Effector CD8-positive, alpha-beta T cell (primary cell): ENCODE measurements at regions not wholly inside any gene's neighbourhood (a gene's known extent, or its start where the extent isn't known, plus 50 kb on each side); places are given as distances from the start of the nearest gene placed in this dataset.
"Not testable (repeated sequence)": the region's sequence is repeated elsewhere in the genome, so short reads cannot be mapped to it uniquely, and the experiment has no call there.

Experiments used
- DNase-seq: peaks from one replicate; lab custom pipeline; 2025; lab: John Stamatoyannopoulos, UW

GRCh38 chr1:148357037-148357436 is 126.1 kb downstream of the PPIAL4G start:
- no peak for DNase-seq

- no peak for DNase-seq
Measured at GRCh38 chr1:148355976-148356375, 127.1 kb downstream of the PPIAL4G start.

GRCh38 chr1:148354913-148355308 is 128.2 kb downstream of the PPIAL4G start:
- no peak for DNase-seq

- no peak for DNase-seq
Measured at GRCh38 chr1:148354284-148354912, 128.7 kb downstream of the PPIAL4G start.

GRCh38 chr1:148353461-148354283 is 129.4 kb downstream of the PPIAL4G start:
- DNase-seq, result no peak

- no peak for DNase-seq
Measured at GRCh38 chr1:148352470-148353053, 130.5 kb downstream of the PPIAL4G start.

- no peak for DNase-seq
Measured at GRCh38 chr1:148347781-148348180, 135.3 kb downstream of the PPIAL4G start.

- peak; percentile 6 for DNase-seq
Measured at GRCh38 chr1:148345659-148346151, 137.4 kb downstream of the PPIAL4G start.

GRCh38 chr1:148344651-148345050 is 138.5 kb downstream of the PPIAL4G start:
- DNase-seq, result not testable (repeated sequence)

GRCh38 chr1:148341729-148342128 is 141.4 kb downstream of the PPIAL4G start:
- DNase-seq, result not testable (repeated sequence)

GRCh38 chr1:148336121-148336918 is 146.8 kb downstream of the PPIAL4G start:
- not testable (repeated sequence) for DNase-seq

GRCh38 chr1:148334339-148335130 is 148.6 kb downstream of the PPIAL4G start:
- peak; percentile 47 for DNase-seq

GRCh38 chr1:148333875-148334338 is 149.2 kb downstream of the PPIAL4G start:
- DNase-seq, result no peak

GRCh38 chr1:148328884-148329283 is 154.2 kb downstream of the PPIAL4G start:
- DNase-seq, result no peak

- DNase-seq, result not testable (repeated sequence)
Measured at GRCh38 chr1:148325031-148325430, 158.1 kb downstream of the PPIAL4G start.

- not testable (repeated sequence) for DNase-seq
Measured at GRCh38 chr1:148324465-148324864, 158.6 kb downstream of the PPIAL4G start.

- not testable (repeated sequence) for DNase-seq
Measured at GRCh38 chr1:148320079-148320478, 163.0 kb downstream of the PPIAL4G start.

GRCh38 chr1:148318904-148319242 is 164.2 kb downstream of the PPIAL4G start:
- DNase-seq, result no peak

- DNase-seq, result peak; percentile 24
Measured at GRCh38 chr1:148318123-148318903, 164.8 kb downstream of the PPIAL4G start.

- no peak for DNase-seq
Measured at GRCh38 chr1:148317288-148317985, 165.4 kb upstream of the NBPF11 start.
